Skeletal muscle tissue (tissue), 3 donors: ENCODE measurements at regions not wholly inside any gene's neighbourhood (a gene's known extent, or its start where the extent isn't known, plus 50 kb on each side); places are given as distances from the start of the nearest gene placed in this dataset.

Experiments used
- H3K27ac ChIP-seq: one replicate; pipeline ENCODE4 v1.7.0; 2013; ENCODE audit warnings: mild to moderate bottlenecking, low read depth, low read length, inconsistent platforms
- H3K27me3 ChIP-seq, 3 donors: one replicate each; pipeline ENCODE4 v1.7.0; 2013; ENCODE audit warnings: low read length in 3 of 3; ENCODE audit not compliant: control insufficient read depth in 3 of 3, insufficient read depth in 3 of 3
- H3K36me3 ChIP-seq, 3 donors: one replicate each; pipeline ENCODE4 v1.7.0; 2013; ENCODE audit warnings: low read length in 3 of 3; ENCODE audit not compliant: control insufficient read depth in 3 of 3, insufficient read depth in 3 of 3
- H3K4me1 ChIP-seq, 3 donors: one replicate each; pipeline ENCODE4 v1.7.0; 2013; ENCODE audit warnings: low read length in 3 of 3, mild to moderate bottlenecking in 3 of 3; ENCODE audit not compliant: control insufficient read depth in 3 of 3, insufficient read depth in 3 of 3
- H3K4me3 ChIP-seq, 3 donors: one replicate each; pipeline ENCODE4 v1.7.0; 2013; ENCODE audit warnings: low read length in 3 of 3
- H3K9ac ChIP-seq, 3 donors: one replicate each; pipeline ENCODE4 v1.7.0; 2013; ENCODE audit warnings: low read length in 3 of 3, mild to moderate bottlenecking in 3 of 3, moderate library complexity in 2 of 3, low read depth in 1 of 3
- H3K9me3 ChIP-seq, 3 donors: one replicate each; pipeline ENCODE4 v1.7.0; 2013; ENCODE audit warnings: low read length in 3 of 3; ENCODE audit not compliant: control insufficient read depth in 3 of 3
- donor health status: Osteomylitis.

DNA sequence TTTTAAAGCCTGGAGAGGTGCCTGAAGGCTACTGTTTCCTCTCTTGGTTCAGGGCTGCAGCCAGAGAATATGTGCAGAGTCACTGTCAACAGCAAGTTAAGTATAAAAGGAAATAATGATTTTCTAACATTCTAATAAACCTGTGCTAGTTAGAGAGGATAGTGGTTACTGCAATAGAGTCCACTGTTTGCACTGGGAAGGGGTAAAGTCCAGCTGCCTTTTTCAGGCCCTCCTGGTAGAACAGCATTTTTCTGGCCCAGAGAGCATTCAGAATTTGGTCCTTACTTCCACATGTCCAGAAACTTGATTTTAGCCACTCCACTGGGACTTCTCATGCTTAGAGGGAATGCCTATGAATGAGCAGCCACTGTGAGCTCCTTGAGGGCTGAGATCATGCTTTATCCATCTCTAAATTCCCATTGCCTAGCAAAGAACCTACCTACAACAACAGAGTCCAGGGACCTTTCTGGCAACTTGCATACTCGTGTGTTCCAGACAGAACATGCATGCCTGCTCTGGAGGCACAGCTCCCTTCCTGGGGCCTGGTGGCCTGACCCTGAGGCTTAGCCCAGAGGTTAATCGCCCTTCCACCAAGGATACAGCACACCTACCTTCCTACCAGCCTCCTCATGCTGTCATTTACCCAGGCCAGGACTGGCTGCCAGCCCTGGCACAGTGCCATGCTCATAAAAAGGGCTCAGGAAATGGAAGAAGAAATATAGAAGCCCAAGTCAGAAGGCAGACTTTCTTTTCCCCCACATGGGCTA is 50.3 kb upstream of the ATP13A3 start:
- Histone ChIP-seq H3K4me3 (no peak overlapping the region), H3K27me3 (no peaks in the 10 kb centered on the region), H3K27ac (no peak overlapping the region), H3K4me1 (peaks cover 11 to 13% (median 12%) of the 10 kb centered on the region in 3 donors), H3K9ac (peak overlapping the region in 1 of 3 donors; percentile 37), H3K36me3 (no peaks in the 10 kb centered on the region), H3K9me3 (peaks cover 0 to 2% (median 0%) of the 10 kb centered on the region in 3 donors)
